CD8-positive, alpha-beta memory T cell (primary cell): ENCODE measurements at regions not wholly inside any gene's neighbourhood (a gene's known extent, or its start where the extent isn't known, plus 50 kb on each side); places are given as distances from the start of the nearest gene placed in this dataset.
"Not testable (repeated sequence)": the region's sequence is repeated elsewhere in the genome, so short reads cannot be mapped to it uniquely, and the experiment has no call there.

ENCODE experiments used
- CTCF ChIA-PET: fragments of 350-600 bp; sonication (Branson Sonifier 250); formaldehyde crosslinking; loops from one replicate; lab custom pipeline; 2021; ENCODE audit warnings: antibody characterized with exemption; lab: Charles Lee
- POLR2A ChIA-PET: fragments of 350-600 bp; sonication (Branson Sonifier 250); formaldehyde crosslinking; loops from one replicate; lab custom pipeline; 2021; ENCODE audit warnings: antibody characterized with exemption; lab: Charles Lee
- DNase-seq, 5 donors: peaks; one replicate each; pipeline versions ENCODE4 v3.0.0 to v3.0.0-alpha.2; 2020 to 2022; ENCODE audit warnings: mixed read lengths in 1 of 5
- H3K27ac ChIP-seq: one replicate; pipeline ENCODE4 v1.7.0; 2013; ENCODE audit warnings: low read depth, mild to moderate bottlenecking, low read length, moderate library complexity
- H3K27me3 ChIP-seq: 2 replicates; pipeline ENCODE4 v1.7.0; 2013; ENCODE audit warnings: low read length, mild to moderate bottlenecking; ENCODE audit not compliant: insufficient read depth, poor library complexity, severe bottlenecking
- H3K36me3 ChIP-seq: 2 replicates; pipeline ENCODE4 v1.7.0; 2013; ENCODE audit warnings: mild to moderate bottlenecking, low read length, moderate library complexity; ENCODE audit not compliant: insufficient read depth
- H3K4me1 ChIP-seq: 2 replicates; pipeline ENCODE4 v1.7.0; 2013; ENCODE audit warnings: mild to moderate bottlenecking, low read length, moderate library complexity; ENCODE audit not compliant: insufficient read depth
- H3K4me3 ChIP-seq: 2 replicates; pipeline ENCODE4 v1.7.0; 2013; ENCODE audit warnings: mild to moderate bottlenecking, low read length
- H3K9me3 ChIP-seq: 2 replicates; pipeline ENCODE4 v1.7.0; 2013; ENCODE audit warnings: mild to moderate bottlenecking, low read length
- H3K27ac Mint-ChIP-seq, 8 donors: one replicate each; pipeline ENCODE4 v1.8.0; 2020 to 2021; ENCODE audit warnings: mixed read lengths in 8 of 8, mild to moderate bottlenecking in 6 of 8, inconsistent platforms in 3 of 8, moderate library complexity in 3 of 8
- H3K27me3 Mint-ChIP-seq, 2 donors: one replicate each; pipeline ENCODE4 v1.8.0; 2020 to 2021; ENCODE audit warnings: mixed read lengths in 2 of 2, mild to moderate bottlenecking in 1 of 2, moderate library complexity in 1 of 2
- H3K36me3 Mint-ChIP-seq, 3 donors: one replicate each; pipeline ENCODE4 v1.8.0; 2020 to 2021; ENCODE audit warnings: mixed read lengths in 3 of 3, inconsistent platforms in 1 of 3, mild to moderate bottlenecking in 1 of 3
- H3K4me1 Mint-ChIP-seq, 3 donors: one replicate each; pipeline ENCODE4 v1.8.0; 2020 to 2021; ENCODE audit warnings: mixed read lengths in 3 of 3, inconsistent platforms in 1 of 3, mild to moderate bottlenecking in 1 of 3
- H3K4me3 Mint-ChIP-seq, 7 donors: one replicate each; pipeline ENCODE4 v1.8.0; 2020 to 2021; ENCODE audit warnings: mixed read lengths in 7 of 7, mild to moderate bottlenecking in 6 of 7, moderate library complexity in 4 of 7, inconsistent platforms in 2 of 7
- H3K9me3 Mint-ChIP-seq, 5 donors: one replicate each; pipeline ENCODE4 v1.8.0; 2020 to 2022; ENCODE audit warnings: mixed read lengths in 5 of 5, mild to moderate bottlenecking in 3 of 5, moderate library complexity in 2 of 5, inconsistent platforms in 1 of 5

DNA sequence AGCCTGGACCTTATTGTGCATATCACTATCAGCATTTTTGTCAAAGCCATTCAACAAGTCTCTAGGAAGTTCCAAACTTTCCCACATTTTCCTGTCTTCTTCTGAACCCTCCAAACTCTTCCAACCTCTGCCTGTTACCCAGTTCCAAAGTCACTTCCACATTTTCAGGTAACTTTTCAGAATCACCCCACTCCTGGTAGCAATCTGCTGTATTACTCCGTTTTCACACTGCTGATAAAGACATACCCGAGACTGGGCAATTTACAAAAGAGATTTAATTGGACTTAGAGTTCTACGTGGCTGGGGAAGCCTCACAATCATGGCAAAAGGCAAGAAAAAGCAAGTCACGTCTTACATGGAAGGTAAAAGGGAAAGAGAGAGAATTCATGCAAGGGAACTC is 293.4 kb downstream of the C11orf87 start:
- H3K9me3 ChIP-seq, H3K4me1 Mint-ChIP-seq, H3K27ac Mint-ChIP-seq, DNase-seq, CTCF ChIA-PET, H3K27me3 Mint-ChIP-seq, H3K36me3 Mint-ChIP-seq, H3K4me3 Mint-ChIP-seq, H3K4me3 ChIP-seq, H3K27ac ChIP-seq, H3K36me3 ChIP-seq, H3K4me1 ChIP-seq, POLR2A ChIA-PET, H3K27me3 ChIP-seq: not testable (repeated sequence)
- H3K9me3 Mint-ChIP-seq: peaks cover 9 to 19% (median 12%) of the 10 kb centered on the region in 5 donors

- Histone ChIP-seq H3K9me3 (no peaks in the 10 kb centered on the region), H3K36me3 (no peaks in the 10 kb centered on the region), H3K4me3 (no peak overlapping the region), H3K4me1 (no peaks in the 10 kb centered on the region), H3K27ac (no peak overlapping the region), H3K27me3 (no peaks in the 10 kb centered on the region)
- ChIA-PET POLR2A (no interaction called here), CTCF (interaction anchor here (1.0 kb wide), 1 partner anchor 13 kb away, joined by 3 read pairs; no protein-coding TSS in a partner anchor)
- Mint-ChIP-seq H3K27me3 (no peaks in the 10 kb centered on the region), H3K4me1 (no peaks in the 10 kb centered on the region), H3K4me3 (no peak overlapping the region), H3K9me3 (peaks cover 0 to 13% (median 2%) of the 10 kb centered on the region in 5 donors), H3K27ac (no peak overlapping the region), H3K36me3 (no peaks in the 10 kb centered on the region)
- DNase-seq: no peak
Observed at GRCh38 chr11:109726061-109726460, 304.1 kb downstream of the C11orf87 start.

GRCh38 chr11:109728056-109728455 is 306.1 kb downstream of the C11orf87 start:
- ChIA-PET POLR2A (no interaction called here), CTCF (no interaction called here)
- DNase-seq: no peak
- no peaks in the 10 kb centered on the region for H3K27me3 Mint-ChIP-seq
- no peaks in the 10 kb centered on the region for H3K36me3 ChIP-seq
- no peak overlapping the region for H3K27ac ChIP-seq
- no peaks in the 10 kb centered on the region for H3K27me3 ChIP-seq
- peaks cover 0 to 13% (median 2%) of the 10 kb centered on the region in 5 donors for H3K9me3 Mint-ChIP-seq
- no peaks in the 10 kb centered on the region for H3K4me1 Mint-ChIP-seq
- H3K9me3 ChIP-seq: no peaks in the 10 kb centered on the region
- no peaks in the 10 kb centered on the region for H3K36me3 Mint-ChIP-seq
- H3K27ac Mint-ChIP-seq: no peak overlapping the region
- no peaks in the 10 kb centered on the region for H3K4me1 ChIP-seq
- no peak overlapping the region for H3K4me3 Mint-ChIP-seq
- H3K4me3 ChIP-seq: no peak overlapping the region

- no peak overlapping the region for H3K4me3 Mint-ChIP-seq
- H3K27me3 Mint-ChIP-seq: no peaks in the 10 kb centered on the region
- Histone ChIP-seq H3K27me3 (no peaks in the 10 kb centered on the region), H3K27ac (no peak overlapping the region), H3K4me3 (no peak overlapping the region), H3K36me3 (no peaks in the 10 kb centered on the region), H3K9me3 (no peaks in the 10 kb centered on the region), H3K4me1 (no peaks in the 10 kb centered on the region)
- H3K9me3 Mint-ChIP-seq: peaks cover 0 to 8% (median 2%) of the 10 kb centered on the region in 5 donors
- no peak for DNase-seq
- ChIA-PET CTCF (no interaction called here), POLR2A (no interaction called here)
- no peaks in the 10 kb centered on the region for H3K4me1 Mint-ChIP-seq
- no peak overlapping the region for H3K27ac Mint-ChIP-seq
- H3K36me3 Mint-ChIP-seq: no peaks in the 10 kb centered on the region
Observed at GRCh38 chr11:109729761-109730160, 307.8 kb downstream of the C11orf87 start.

GRCh38 chr11:109730669-109731068 is 308.7 kb downstream of the C11orf87 start:
- no peak for DNase-seq
- H3K9me3 ChIP-seq: no peaks in the 10 kb centered on the region
- H3K9me3 Mint-ChIP-seq: peaks cover 0 to 5% (median 2%) of the 10 kb centered on the region in 5 donors
- no peaks in the 10 kb centered on the region for H3K27me3 ChIP-seq
- no peaks in the 10 kb centered on the region for H3K4me1 ChIP-seq
- CTCF ChIA-PET: no interaction called here
- H3K27ac Mint-ChIP-seq: no peak overlapping the region
- no peak overlapping the region for H3K4me3 Mint-ChIP-seq
- H3K27me3 Mint-ChIP-seq: no peaks in the 10 kb centered on the region
- H3K4me1 Mint-ChIP-seq: no peaks in the 10 kb centered on the region
- H3K36me3 ChIP-seq: no peaks in the 10 kb centered on the region
- no peak overlapping the region for H3K4me3 ChIP-seq
- H3K36me3 Mint-ChIP-seq: no peaks in the 10 kb centered on the region
- H3K27ac ChIP-seq: no peak overlapping the region
- POLR2A ChIA-PET: no interaction called here

GRCh38 chr11:109731451-109731850 is 309.5 kb downstream of the C11orf87 start:
- Histone ChIP-seq H3K27me3 (no peaks in the 10 kb centered on the region), H3K36me3 (no peaks in the 10 kb centered on the region), H3K27ac (no peak overlapping the region), H3K9me3 (no peaks in the 10 kb centered on the region), H3K4me1 (no peaks in the 10 kb centered on the region), H3K4me3 (no peak overlapping the region)
- H3K36me3 Mint-ChIP-seq: no peaks in the 10 kb centered on the region
- CTCF ChIA-PET: no interaction called here
- no peaks in the 10 kb centered on the region for H3K27me3 Mint-ChIP-seq
- no peak overlapping the region for H3K27ac Mint-ChIP-seq
- no peaks in the 10 kb centered on the region for H3K4me1 Mint-ChIP-seq
- no peak overlapping the region for H3K4me3 Mint-ChIP-seq
- H3K9me3 Mint-ChIP-seq: peaks cover 0 to 5% (median 2%) of the 10 kb centered on the region in 5 donors
- POLR2A ChIA-PET: no interaction called here
- no peak for DNase-seq

DNA sequence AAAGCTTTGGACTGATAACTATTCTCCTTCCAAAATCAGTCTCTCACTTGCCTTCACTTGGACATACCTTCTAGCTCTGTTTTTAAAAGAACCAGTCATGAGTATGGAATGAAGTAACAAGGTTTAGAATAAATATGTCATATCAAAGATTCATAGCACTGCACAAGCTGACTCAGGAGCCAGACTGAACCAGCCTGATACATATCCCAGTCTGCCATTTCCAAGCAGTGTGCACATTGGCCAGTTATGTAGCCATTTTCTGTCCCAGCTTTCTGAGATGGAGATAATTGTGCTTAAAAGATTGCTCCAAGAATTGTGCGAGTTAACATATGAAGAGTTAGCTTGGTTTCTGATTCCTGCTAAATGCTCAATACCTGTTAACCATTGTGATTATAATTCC is 311.3 kb downstream of the C11orf87 start:
- Histone ChIP-seq H3K4me1 (no peaks in the 10 kb centered on the region), H3K27ac (no peak overlapping the region), H3K4me3 (no peak overlapping the region), H3K27me3 (no peaks in the 10 kb centered on the region), H3K36me3 (no peaks in the 10 kb centered on the region), H3K9me3 (no peaks in the 10 kb centered on the region)
- no peak overlapping the region for H3K4me3 Mint-ChIP-seq
- DNase-seq: no peak
- H3K27me3 Mint-ChIP-seq: no peaks in the 10 kb centered on the region
- no peak overlapping the region for H3K27ac Mint-ChIP-seq
- no peaks in the 10 kb centered on the region for H3K36me3 Mint-ChIP-seq
- CTCF ChIA-PET: no interaction called here
- H3K4me1 Mint-ChIP-seq: no peaks in the 10 kb centered on the region
- POLR2A ChIA-PET: no interaction called here
- H3K9me3 Mint-ChIP-seq: peaks cover 0 to 6% (median 0%) of the 10 kb centered on the region in 5 donors

DNA sequence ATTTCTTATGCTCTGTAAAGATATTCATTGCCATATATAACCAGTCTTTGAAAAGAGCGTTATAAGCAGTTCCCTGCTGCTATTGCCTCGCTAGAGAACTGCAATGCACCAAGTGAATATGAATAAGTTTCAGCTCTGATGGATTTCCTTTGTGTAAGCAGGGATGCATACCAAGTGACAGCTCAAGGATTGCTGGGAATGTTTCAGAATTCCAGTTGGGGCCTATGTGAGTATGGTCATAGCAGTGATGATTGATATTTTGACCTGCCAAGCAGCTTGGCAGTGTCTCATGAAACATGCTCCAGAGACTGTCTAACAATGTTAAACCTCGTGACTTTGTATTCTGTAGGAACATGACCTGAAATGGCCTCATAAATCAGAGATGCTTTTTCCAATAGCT is 312.6 kb downstream of the C11orf87 start:
- H3K9me3 Mint-ChIP-seq: peaks cover 0 to 6% (median 0%) of the 10 kb centered on the region in 5 donors
- no peak overlapping the region for H3K4me3 Mint-ChIP-seq
- Histone ChIP-seq H3K27me3 (no peaks in the 10 kb centered on the region), H3K36me3 (no peaks in the 10 kb centered on the region), H3K9me3 (no peaks in the 10 kb centered on the region), H3K4me1 (no peaks in the 10 kb centered on the region), H3K27ac (no peak overlapping the region), H3K4me3 (no peak overlapping the region)
- ChIA-PET CTCF (no interaction called here), POLR2A (no interaction called here)
- H3K36me3 Mint-ChIP-seq: no peaks in the 10 kb centered on the region
- H3K27me3 Mint-ChIP-seq: peaks cover 0 to 2% of the 10 kb centered on the region in 2 donors
- no peak overlapping the region for H3K27ac Mint-ChIP-seq
- DNase-seq: no peak
- no peaks in the 10 kb centered on the region for H3K4me1 Mint-ChIP-seq

GRCh38 chr11:109735128-109735527 is 313.1 kb downstream of the C11orf87 start:
- ChIA-PET POLR2A (no interaction called here), CTCF (no interaction called here)
- H3K36me3 ChIP-seq: no peaks in the 10 kb centered on the region
- Mint-ChIP-seq H3K27me3 (peaks cover 0 to 2% of the 10 kb centered on the region in 2 donors), H3K4me3 (no peak overlapping the region), H3K9me3 (peaks cover 0 to 6% (median 0%) of the 10 kb centered on the region in 5 donors), H3K36me3 (no peaks in the 10 kb centered on the region), H3K27ac (no peak overlapping the region), H3K4me1 (no peaks in the 10 kb centered on the region)
- no peaks in the 10 kb centered on the region for H3K9me3 ChIP-seq
- H3K27ac ChIP-seq: no peak overlapping the region
- no peaks in the 10 kb centered on the region for H3K27me3 ChIP-seq
- no peaks in the 10 kb centered on the region for H3K4me1 ChIP-seq
- no peak for DNase-seq
- no peak overlapping the region for H3K4me3 ChIP-seq
